ENCODE measurements at regions not wholly inside any gene's neighbourhood (a gene's known extent, or its start where the extent isn't known, plus 50 kb on each side); places are given as distances from the start of the nearest gene placed in this dataset.
A peak's percentile ranks its signal among the peaks of the same experiment; 100 is the strongest.

GRCh38 chr3:8400911-8401310 lies 100.7 kb upstream of the LMCD1 start:
- H3K36me3 ChIP-seq (ENCODE audit: control insufficient read depth in 2 of 2, insufficient read depth in 2 of 2, low read length in 2 of 2) = no peaks in the 10 kb centered on the region
- no peak overlapping the region for H3K9ac ChIP-seq (ENCODE audit: low read depth in 1 of 2, low read length in 2 of 2)
- no peaks in the 10 kb centered on the region for H3K4me1 ChIP-seq (ENCODE audit: control insufficient read depth in 2 of 2, insufficient read depth in 2 of 2, low read length in 2 of 2)
- no peak overlapping the region for H3K4me3 ChIP-seq (ENCODE audit: low read length in 2 of 2)
- no peaks in the 10 kb centered on the region for H3K9me3 ChIP-seq (ENCODE audit: control insufficient read depth in 2 of 2, low read length in 2 of 2)
- H3K27me3 ChIP-seq (ENCODE audit: control insufficient read depth in 2 of 2, insufficient read depth in 2 of 2, low read length in 2 of 2) = no peaks in the 10 kb centered on the region
- H3K27ac ChIP-seq (ENCODE audit: low read depth in 2 of 2, low read length in 2 of 2) = no peak overlapping the region

DNA sequence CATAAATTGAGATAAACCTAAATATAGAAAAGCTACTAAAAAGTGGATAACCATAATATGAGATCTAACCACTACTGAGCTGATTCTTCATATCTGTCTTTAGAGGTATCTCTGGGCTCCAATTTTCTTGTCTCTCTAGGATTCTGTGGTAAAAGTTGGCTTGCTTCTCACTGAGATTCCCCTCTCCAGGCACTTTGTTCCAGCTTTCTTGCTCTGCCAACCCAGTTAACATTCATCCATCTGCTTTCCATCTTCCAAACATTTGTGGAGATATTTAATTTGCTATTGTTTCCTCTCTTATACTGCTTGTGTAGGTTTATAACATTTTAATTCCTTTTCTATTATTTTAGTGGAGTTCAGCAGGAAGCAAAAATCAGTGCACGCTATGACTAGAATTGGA lies 97.6 kb upstream of the LMCD1 start:
- H3K27ac ChIP-seq (ENCODE audit: low read depth in 2 of 2, low read length in 2 of 2) = no peak overlapping the region
- no peaks in the 10 kb centered on the region for H3K4me1 ChIP-seq (ENCODE audit: control insufficient read depth in 2 of 2, insufficient read depth in 2 of 2, low read length in 2 of 2)
- H3K4me3 ChIP-seq (ENCODE audit: low read length in 2 of 2) = no peak overlapping the region
- H3K9me3 ChIP-seq (ENCODE audit: control insufficient read depth in 2 of 2, low read length in 2 of 2) = peaks cover 3 to 4% of the 10 kb centered on the region in 2 donors
- H3K27me3 ChIP-seq (ENCODE audit: control insufficient read depth in 2 of 2, insufficient read depth in 2 of 2, low read length in 2 of 2) = no peaks in the 10 kb centered on the region
- H3K36me3 ChIP-seq (ENCODE audit: control insufficient read depth in 2 of 2, insufficient read depth in 2 of 2, low read length in 2 of 2) = no peaks in the 10 kb centered on the region
- no peak overlapping the region for H3K9ac ChIP-seq (ENCODE audit: low read depth in 1 of 2, low read length in 2 of 2)

GRCh38 chr3:8405144-8405543 lies 96.5 kb upstream of the LMCD1 start:
- Histone ChIP-seq H3K4me3 (ENCODE audit: low read length in 2 of 2) (no peak overlapping the region), H3K27ac (ENCODE audit: low read depth in 2 of 2, low read length in 2 of 2) (no peak overlapping the region), H3K36me3 (ENCODE audit: control insufficient read depth in 2 of 2, insufficient read depth in 2 of 2, low read length in 2 of 2) (no peaks in the 10 kb centered on the region), H3K9ac (ENCODE audit: low read depth in 1 of 2, low read length in 2 of 2) (no peak overlapping the region), H3K27me3 (ENCODE audit: control insufficient read depth in 2 of 2, insufficient read depth in 2 of 2, low read length in 2 of 2) (no peaks in the 10 kb centered on the region), H3K9me3 (ENCODE audit: control insufficient read depth in 2 of 2, low read length in 2 of 2) (peaks cover 3 to 4% of the 10 kb centered on the region in 2 donors), H3K4me1 (ENCODE audit: control insufficient read depth in 2 of 2, insufficient read depth in 2 of 2, low read length in 2 of 2) (no peaks in the 10 kb centered on the region)

DNA sequence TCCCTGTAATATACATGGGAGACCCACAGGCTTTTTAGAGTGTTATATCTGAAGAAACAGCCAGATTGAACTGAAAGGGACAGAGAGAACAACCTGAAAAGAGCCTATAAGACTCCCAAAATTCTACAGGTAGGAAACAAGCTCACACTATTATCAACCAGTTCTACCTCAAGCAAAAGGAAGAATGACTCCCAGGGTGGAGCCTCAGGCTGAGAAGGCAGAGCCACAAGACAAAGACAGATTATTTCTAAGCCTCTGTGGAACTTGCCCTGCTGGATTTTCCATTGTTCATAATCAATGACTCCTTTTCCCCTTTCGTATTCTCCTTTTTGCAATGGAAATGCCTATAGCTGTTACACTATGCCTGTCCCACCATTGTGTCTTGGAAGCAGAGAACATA lies 95.1 kb upstream of the LMCD1 start:
- no peaks in the 10 kb centered on the region for H3K36me3 ChIP-seq (ENCODE audit: control insufficient read depth in 2 of 2, insufficient read depth in 2 of 2, low read length in 2 of 2)
- H3K9me3 ChIP-seq (ENCODE audit: control insufficient read depth in 2 of 2, low read length in 2 of 2) = peaks cover 3 to 4% of the 10 kb centered on the region in 2 donors
- H3K4me1 ChIP-seq (ENCODE audit: control insufficient read depth in 2 of 2, insufficient read depth in 2 of 2, low read length in 2 of 2) = no peaks in the 10 kb centered on the region
- no peak overlapping the region for H3K4me3 ChIP-seq (ENCODE audit: low read length in 2 of 2)
- no peak overlapping the region for H3K9ac ChIP-seq (ENCODE audit: low read depth in 1 of 2, low read length in 2 of 2)
- H3K27ac ChIP-seq (ENCODE audit: low read depth in 2 of 2, low read length in 2 of 2) = no peak overlapping the region
- no peaks in the 10 kb centered on the region for H3K27me3 ChIP-seq (ENCODE audit: control insufficient read depth in 2 of 2, insufficient read depth in 2 of 2, low read length in 2 of 2)

DNA sequence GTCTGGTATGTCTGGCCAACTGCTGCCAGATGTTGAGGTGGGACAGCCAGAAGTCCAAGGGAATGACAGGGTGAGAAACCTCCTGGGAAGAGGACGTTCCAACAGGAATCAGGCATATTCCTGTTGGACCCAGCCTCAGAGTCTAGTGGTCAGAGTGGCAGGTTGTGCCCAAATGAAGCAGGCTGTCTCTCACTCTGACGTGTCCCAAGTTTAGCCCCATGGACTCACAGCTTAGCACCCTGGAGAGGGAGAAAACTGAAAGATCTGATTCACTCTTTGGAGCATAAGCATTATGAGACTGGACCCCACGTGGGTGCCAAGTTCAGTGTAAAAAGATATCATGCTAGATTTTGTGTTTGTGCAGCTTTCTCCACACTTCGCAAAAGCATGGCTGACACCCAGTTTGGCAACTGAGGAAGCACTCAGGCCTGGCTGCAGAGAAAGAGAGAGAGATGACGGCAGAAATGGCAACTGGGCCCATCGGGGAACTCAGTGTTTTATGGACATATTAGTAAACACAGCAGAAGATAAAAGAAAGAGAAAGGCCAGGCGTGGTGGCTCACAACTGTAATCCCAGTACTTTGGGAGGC lies 88.2 kb upstream of the LMCD1 start:
- Histone ChIP-seq H3K36me3 (ENCODE audit: control insufficient read depth in 2 of 2, insufficient read depth in 2 of 2, low read length in 2 of 2) (no peaks in the 10 kb centered on the region), H3K27ac (ENCODE audit: low read depth in 2 of 2, low read length in 2 of 2) (no peak overlapping the region), H3K9me3 (ENCODE audit: control insufficient read depth in 2 of 2, low read length in 2 of 2) (no peaks in the 10 kb centered on the region), H3K4me3 (ENCODE audit: low read length in 2 of 2) (no peak overlapping the region), H3K9ac (ENCODE audit: low read depth in 1 of 2, low read length in 2 of 2) (no peak overlapping the region), H3K27me3 (ENCODE audit: control insufficient read depth in 2 of 2, insufficient read depth in 2 of 2, low read length in 2 of 2) (no peaks in the 10 kb centered on the region), H3K4me1 (ENCODE audit: control insufficient read depth in 2 of 2, insufficient read depth in 2 of 2, low read length in 2 of 2) (no peaks in the 10 kb centered on the region)

DNA sequence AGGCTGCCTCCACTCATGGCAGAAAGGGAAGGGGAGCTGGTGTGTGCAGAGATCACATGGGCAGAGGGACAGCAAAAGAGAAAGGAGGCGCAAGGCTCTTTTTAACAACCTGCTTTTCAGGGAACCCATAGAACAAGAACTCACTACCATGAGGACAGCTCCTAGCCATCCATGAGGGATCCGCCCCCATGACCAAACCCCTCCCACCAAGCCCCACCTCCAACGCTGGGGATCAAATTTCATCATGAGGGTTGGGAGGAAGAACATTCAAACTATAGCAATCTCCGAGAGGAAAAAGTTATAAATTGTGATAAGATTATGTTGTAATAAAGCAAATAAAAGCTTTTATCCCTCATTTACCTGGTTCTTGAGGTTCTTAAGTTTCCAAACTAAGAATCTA lies 84.7 kb upstream of the LMCD1 start:
- Histone ChIP-seq H3K27me3 (ENCODE audit: control insufficient read depth in 2 of 2, insufficient read depth in 2 of 2, low read length in 2 of 2) (no peaks in the 10 kb centered on the region), H3K9me3 (ENCODE audit: control insufficient read depth in 2 of 2, low read length in 2 of 2) (no peaks in the 10 kb centered on the region), H3K36me3 (ENCODE audit: control insufficient read depth in 2 of 2, insufficient read depth in 2 of 2, low read length in 2 of 2) (no peaks in the 10 kb centered on the region), H3K9ac (ENCODE audit: low read depth in 1 of 2, low read length in 2 of 2) (peak overlapping the region in 1 of 2 donors; percentile 26), H3K4me3 (ENCODE audit: low read length in 2 of 2) (peak overlapping the region; percentile 37 to 52), H3K4me1 (ENCODE audit: control insufficient read depth in 2 of 2, insufficient read depth in 2 of 2, low read length in 2 of 2) (no peaks in the 10 kb centered on the region), H3K27ac (ENCODE audit: low read depth in 2 of 2, low read length in 2 of 2) (no peak overlapping the region)

DNA sequence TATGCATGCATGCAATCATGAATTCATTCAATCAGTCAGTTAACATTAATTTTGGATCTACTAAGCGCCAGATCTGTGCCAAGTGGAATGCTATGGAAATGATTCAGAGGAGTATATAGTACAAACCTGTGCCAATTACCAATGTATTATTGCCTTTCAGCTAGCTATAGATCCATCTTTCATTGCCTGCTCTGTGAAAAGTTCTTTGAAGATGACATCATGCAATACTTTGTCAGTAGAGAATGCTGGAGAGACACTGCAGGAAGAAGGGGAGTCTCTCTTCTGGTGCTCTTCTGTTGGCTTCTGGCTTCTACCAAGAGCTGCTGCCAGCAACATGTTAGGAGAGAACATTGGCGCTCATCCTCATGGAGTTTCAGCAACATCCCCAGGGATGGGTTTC lies 81.0 kb upstream of the LMCD1 start:
- Histone ChIP-seq H3K9me3 (ENCODE audit: control insufficient read depth in 2 of 2, low read length in 2 of 2) (no peaks in the 10 kb centered on the region), H3K27ac (ENCODE audit: low read depth in 2 of 2, low read length in 2 of 2) (no peak overlapping the region), H3K4me1 (ENCODE audit: control insufficient read depth in 2 of 2, insufficient read depth in 2 of 2, low read length in 2 of 2) (no peaks in the 10 kb centered on the region), H3K4me3 (ENCODE audit: low read length in 2 of 2) (no peak overlapping the region), H3K36me3 (ENCODE audit: control insufficient read depth in 2 of 2, insufficient read depth in 2 of 2, low read length in 2 of 2) (no peaks in the 10 kb centered on the region), H3K9ac (ENCODE audit: low read depth in 1 of 2, low read length in 2 of 2) (no peak overlapping the region), H3K27me3 (ENCODE audit: control insufficient read depth in 2 of 2, insufficient read depth in 2 of 2, low read length in 2 of 2) (no peaks in the 10 kb centered on the region)

DNA sequence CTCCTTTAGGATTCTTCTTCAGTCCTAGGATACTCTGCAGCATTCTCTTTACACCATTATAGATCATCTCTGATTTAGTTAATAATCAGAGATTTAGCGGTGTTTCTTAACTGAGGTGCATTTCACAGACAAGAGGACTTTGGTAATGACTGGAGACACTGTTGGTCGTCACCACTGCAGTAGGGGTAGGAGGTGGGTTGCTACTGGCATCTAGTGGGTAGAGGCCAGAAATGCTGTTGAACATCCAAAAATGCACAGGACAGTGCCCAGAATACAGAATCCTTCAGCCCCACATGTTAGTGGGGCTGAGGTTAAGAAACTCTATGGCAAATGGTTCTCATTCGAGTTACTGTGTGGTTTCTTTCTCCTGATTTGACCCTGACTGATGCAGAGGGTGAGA lies 80.4 kb upstream of the LMCD1 start:
- no peaks in the 10 kb centered on the region for H3K36me3 ChIP-seq (ENCODE audit: control insufficient read depth in 2 of 2, insufficient read depth in 2 of 2, low read length in 2 of 2)
- no peaks in the 10 kb centered on the region for H3K9me3 ChIP-seq (ENCODE audit: control insufficient read depth in 2 of 2, low read length in 2 of 2)
- H3K9ac ChIP-seq (ENCODE audit: low read depth in 1 of 2, low read length in 2 of 2) = no peak overlapping the region
- H3K27me3 ChIP-seq (ENCODE audit: control insufficient read depth in 2 of 2, insufficient read depth in 2 of 2, low read length in 2 of 2) = no peaks in the 10 kb centered on the region
- H3K4me1 ChIP-seq (ENCODE audit: control insufficient read depth in 2 of 2, insufficient read depth in 2 of 2, low read length in 2 of 2) = no peaks in the 10 kb centered on the region
- H3K4me3 ChIP-seq (ENCODE audit: low read length in 2 of 2) = no peak overlapping the region
- H3K27ac ChIP-seq (ENCODE audit: low read depth in 2 of 2, low read length in 2 of 2) = no peak overlapping the region

DNA sequence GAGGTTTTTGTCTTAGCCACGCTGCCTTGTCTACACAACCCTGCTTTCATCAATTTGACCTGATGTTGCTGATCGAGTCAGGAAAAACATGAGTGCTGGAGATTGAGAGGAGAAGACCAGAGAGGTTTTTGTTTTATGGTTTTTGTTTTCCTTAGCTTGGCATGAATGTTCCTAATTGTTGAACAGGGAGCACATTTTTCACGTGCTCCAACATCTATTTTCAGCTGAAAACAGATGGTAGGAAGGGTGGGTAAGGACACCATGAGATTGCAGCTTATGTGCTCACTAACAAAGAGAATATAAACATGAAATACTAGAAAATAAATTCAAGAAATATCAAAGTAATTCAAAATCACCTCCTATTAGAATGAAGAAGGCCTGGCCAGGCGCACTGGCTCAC lies 79.9 kb upstream of the LMCD1 start:
- Histone ChIP-seq H3K4me1 (ENCODE audit: control insufficient read depth in 2 of 2, insufficient read depth in 2 of 2, low read length in 2 of 2) (no peaks in the 10 kb centered on the region), H3K27ac (ENCODE audit: low read depth in 2 of 2, low read length in 2 of 2) (no peak overlapping the region), H3K9ac (ENCODE audit: low read depth in 1 of 2, low read length in 2 of 2) (no peak overlapping the region), H3K9me3 (ENCODE audit: control insufficient read depth in 2 of 2, low read length in 2 of 2) (no peaks in the 10 kb centered on the region), H3K27me3 (ENCODE audit: control insufficient read depth in 2 of 2, insufficient read depth in 2 of 2, low read length in 2 of 2) (no peaks in the 10 kb centered on the region), H3K4me3 (ENCODE audit: low read length in 2 of 2) (no peak overlapping the region), H3K36me3 (ENCODE audit: control insufficient read depth in 2 of 2, insufficient read depth in 2 of 2, low read length in 2 of 2) (no peaks in the 10 kb centered on the region)

GRCh38 chr3:8423307-8423706 lies 78.3 kb upstream of the LMCD1 start:
- H3K4me3 ChIP-seq (ENCODE audit: low read length in 2 of 2) = no peak overlapping the region
- H3K4me1 ChIP-seq (ENCODE audit: control insufficient read depth in 2 of 2, insufficient read depth in 2 of 2, low read length in 2 of 2) = no peaks in the 10 kb centered on the region
- H3K9ac ChIP-seq (ENCODE audit: low read depth in 1 of 2, low read length in 2 of 2) = no peak overlapping the region
- no peaks in the 10 kb centered on the region for H3K27me3 ChIP-seq (ENCODE audit: control insufficient read depth in 2 of 2, insufficient read depth in 2 of 2, low read length in 2 of 2)
- no peaks in the 10 kb centered on the region for H3K9me3 ChIP-seq (ENCODE audit: control insufficient read depth in 2 of 2, low read length in 2 of 2)
- H3K27ac ChIP-seq (ENCODE audit: low read depth in 2 of 2, low read length in 2 of 2) = no peak overlapping the region
- H3K36me3 ChIP-seq (ENCODE audit: control insufficient read depth in 2 of 2, insufficient read depth in 2 of 2, low read length in 2 of 2) = no peaks in the 10 kb centered on the region

DNA sequence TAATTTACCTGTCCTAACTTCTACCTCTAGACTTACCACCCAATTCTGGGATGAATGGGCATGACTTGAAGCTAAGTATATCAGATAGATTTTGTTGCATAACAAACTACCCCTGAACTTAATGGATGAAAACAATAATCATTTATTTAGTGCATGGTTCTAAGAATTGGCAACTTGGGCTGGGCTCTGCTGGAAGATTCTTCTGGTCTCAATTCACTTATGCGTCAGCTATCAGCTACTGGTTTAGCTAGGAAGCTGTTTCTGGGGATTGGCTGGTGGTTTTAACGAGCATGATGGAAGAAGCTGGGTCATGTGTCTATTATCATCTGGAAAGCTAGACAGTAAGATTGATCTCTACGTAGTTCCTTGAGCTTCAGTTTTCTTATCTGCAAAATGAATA lies 77.3 kb upstream of the LMCD1 start:
- Histone ChIP-seq H3K4me1 (ENCODE audit: control insufficient read depth in 2 of 2, insufficient read depth in 2 of 2, low read length in 2 of 2) (no peaks in the 10 kb centered on the region), H3K9ac (ENCODE audit: low read depth in 1 of 2, low read length in 2 of 2) (no peak overlapping the region), H3K4me3 (ENCODE audit: low read length in 2 of 2) (no peak overlapping the region), H3K36me3 (ENCODE audit: control insufficient read depth in 2 of 2, insufficient read depth in 2 of 2, low read length in 2 of 2) (no peaks in the 10 kb centered on the region), H3K9me3 (ENCODE audit: control insufficient read depth in 2 of 2, low read length in 2 of 2) (no peaks in the 10 kb centered on the region), H3K27me3 (ENCODE audit: control insufficient read depth in 2 of 2, insufficient read depth in 2 of 2, low read length in 2 of 2) (no peaks in the 10 kb centered on the region), H3K27ac (ENCODE audit: low read depth in 2 of 2, low read length in 2 of 2) (no peak overlapping the region)

Data from mucosa of rectum (tissue), 2 donors.